ENCODE measurements at regions not wholly inside any gene's neighbourhood (a gene's known extent, or its start where the extent isn't known, plus 50 kb on each side); places are given as distances from the start of the nearest gene placed in this dataset.

- Histone ChIP-seq H3K4me2 (ENCODE audit: control insufficient read depth, extremely low read depth, insufficient read depth, low read depth, low read length) (no peak overlapping the region), H3K27me3 (ENCODE audit: control insufficient read depth, extremely low read depth, insufficient read depth, low read length) (no peaks in the 10 kb centered on the region), H4K20me1 (ENCODE audit: control insufficient read depth, extremely low read depth, insufficient read depth, low read length) (no peaks in the 10 kb centered on the region), H2AFZ (ENCODE audit: control insufficient read depth, low read length) (no peak overlapping the region), H3K9ac (ENCODE audit: control insufficient read depth, extremely low read depth, insufficient read depth, low read length) (no peak overlapping the region), H3K36me3 (ENCODE audit: control insufficient read depth in 2 of 2, extremely low read depth in 1 of 2, insufficient read depth in 2 of 2, low read length in 2 of 2) (no peaks in the 10 kb centered on the region), H3K4me3 (ENCODE audit: control insufficient read depth in 2 of 3, extremely low read depth in 1 of 3, insufficient read depth in 2 of 3, low read depth in 1 of 3, low read length in 3 of 3) (no peak overlapping the region), H3K79me2 (ENCODE audit: control insufficient read depth, insufficient read depth, low read length) (no peaks in the 10 kb centered on the region), H3K4me1 (ENCODE audit: control insufficient read depth, extremely low read depth, insufficient read depth, low read length) (no peaks in the 10 kb centered on the region), H3K9me3 (ENCODE audit: control insufficient read depth, low read depth, low read length) (peaks cover 3% of the 10 kb centered on the region), H3K9me1 (ENCODE audit: control insufficient read depth, extremely low read depth, insufficient read depth, low read length) (no peaks in the 10 kb centered on the region), H3K27ac (ENCODE audit: control insufficient read depth, insufficient read depth, low read length) (no peak overlapping the region)
- dilution Hi-C loops (cut with MboI; ENCODE audit: extremely low pct_ligation_motif_present, low sequenced_read_pairs) = no loop called here
- DNase-seq (ENCODE audit: low read depth, low spot score) = no peak
- TF ChIP-seq, protein P1, sequence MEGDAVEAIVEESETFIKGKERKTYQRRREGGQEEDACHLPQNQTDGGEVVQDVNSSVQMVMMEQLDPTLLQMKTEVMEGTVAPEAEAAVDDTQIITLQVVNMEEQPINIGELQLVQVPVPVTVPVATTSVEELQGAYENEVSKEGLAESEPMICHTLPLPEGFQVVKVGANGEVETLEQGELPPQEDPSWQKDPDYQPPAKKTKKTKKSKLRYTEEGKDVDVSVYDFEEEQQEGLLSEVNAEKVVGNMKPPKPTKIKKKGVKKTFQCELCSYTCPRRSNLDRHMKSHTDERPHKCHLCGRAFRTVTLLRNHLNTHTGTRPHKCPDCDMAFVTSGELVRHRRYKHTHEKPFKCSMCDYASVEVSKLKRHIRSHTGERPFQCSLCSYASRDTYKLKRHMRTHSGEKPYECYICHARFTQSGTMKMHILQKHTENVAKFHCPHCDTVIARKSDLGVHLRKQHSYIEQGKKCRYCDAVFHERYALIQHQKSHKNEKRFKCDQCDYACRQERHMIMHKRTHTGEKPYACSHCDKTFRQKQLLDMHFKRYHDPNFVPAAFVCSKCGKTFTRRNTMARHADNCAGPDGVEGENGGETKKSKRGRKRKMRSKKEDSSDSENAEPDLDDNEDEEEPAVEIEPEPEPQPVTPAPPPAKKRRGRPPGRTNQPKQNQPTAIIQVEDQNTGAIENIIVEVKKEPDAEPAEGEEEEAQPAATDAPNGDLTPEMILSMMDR (optimal IDR thresholded peaks at IDR 0.05 in 1 of 3, IDR thresholded peaks at IDR 0.05 in 1 of 3, conservative IDR thresholded peaks at IDR 0.05 in 1 of 3; ENCODE audit: extremely low read depth in 1 of 3, insufficient read depth in 2 of 3, low read length in 3 of 3) = no peak
- no peak for TF ChIP-seq EZH2 (IDR thresholded peaks at IDR 0.05; ENCODE audit: low read length)
- no peak for FAIRE-seq
Observed at GRCh38 chr5:7978114-7978513, 109.2 kb downstream of the MTRR start.

- Histone ChIP-seq H3K27ac (ENCODE audit: control insufficient read depth, insufficient read depth, low read length) (no peak overlapping the region), H3K9ac (ENCODE audit: control insufficient read depth, extremely low read depth, insufficient read depth, low read length) (no peak overlapping the region), H3K27me3 (ENCODE audit: control insufficient read depth, extremely low read depth, insufficient read depth, low read length) (no peaks in the 10 kb centered on the region), H4K20me1 (ENCODE audit: control insufficient read depth, extremely low read depth, insufficient read depth, low read length) (no peaks in the 10 kb centered on the region), H3K9me1 (ENCODE audit: control insufficient read depth, extremely low read depth, insufficient read depth, low read length) (no peaks in the 10 kb centered on the region), H3K79me2 (ENCODE audit: control insufficient read depth, insufficient read depth, low read length) (no peaks in the 10 kb centered on the region), H3K36me3 (ENCODE audit: control insufficient read depth in 2 of 2, extremely low read depth in 1 of 2, insufficient read depth in 2 of 2, low read length in 2 of 2) (no peaks in the 10 kb centered on the region), H3K4me3 (ENCODE audit: control insufficient read depth in 2 of 3, extremely low read depth in 1 of 3, insufficient read depth in 2 of 3, low read depth in 1 of 3, low read length in 3 of 3) (no peak overlapping the region), H3K9me3 (ENCODE audit: control insufficient read depth, low read depth, low read length) (peaks cover 5% of the 10 kb centered on the region), H3K4me2 (ENCODE audit: control insufficient read depth, extremely low read depth, insufficient read depth, low read depth, low read length) (no peak overlapping the region), H2AFZ (ENCODE audit: control insufficient read depth, low read length) (no peak overlapping the region), H3K4me1 (ENCODE audit: control insufficient read depth, extremely low read depth, insufficient read depth, low read length) (no peaks in the 10 kb centered on the region)
- TF ChIP-seq, protein P1 (optimal IDR thresholded peaks at IDR 0.05 in 1 of 3, IDR thresholded peaks at IDR 0.05 in 1 of 3, conservative IDR thresholded peaks at IDR 0.05 in 1 of 3; ENCODE audit: extremely low read depth in 1 of 3, insufficient read depth in 2 of 3, low read length in 3 of 3) = no peak
- TF ChIP-seq EZH2 (IDR thresholded peaks at IDR 0.05; ENCODE audit: low read length) = no peak
- DNase-seq (ENCODE audit: low read depth, low spot score) = no peak
- FAIRE-seq = no peak
- dilution Hi-C loops (cut with MboI; ENCODE audit: extremely low pct_ligation_motif_present, low sequenced_read_pairs) = no loop called here
Observed at GRCh38 chr5:7978991-7979390, 110.0 kb downstream of the MTRR start.

Data from keratinocyte (primary cell).